DOHH2 (cell line): ENCODE measurements at regions not wholly inside any gene's neighbourhood (a gene's known extent, or its start where the extent isn't known, plus 50 kb on each side); places are given as distances from the start of the nearest gene placed in this dataset.

Experiments
- H3F3A ChIP-seq: fragments of 200-600 bp; sonication (generic), shearing (Covaris generic); 2 replicates; pipeline ENCODE4 v1.6.0; 2016; ENCODE audit warnings: antibody characterized with exemption, mild to moderate bottlenecking; ENCODE audit not compliant: control insufficient read depth, insufficient read depth
- H3K27ac ChIP-seq: fragments of 200-600 bp; sonication (generic); 2 replicates; pipeline ENCODE4 v1.5.1; 2014; ENCODE audit warnings: low read depth, mild to moderate bottlenecking, low read length, moderate library complexity
- H3K27me3 ChIP-seq: fragments of 200-600 bp; sonication (generic); 2 replicates; pipeline ENCODE4 v1.6.1; 2014; ENCODE audit warnings: mild to moderate bottlenecking, low read length, mixed read lengths; ENCODE audit not compliant: control insufficient read depth
- H3K36me3 ChIP-seq: fragments of 200-600 bp; sonication (generic); 2 replicates; pipeline ENCODE4 v1.6.1; 2014; ENCODE audit warnings: mild to moderate bottlenecking, low read length, moderate library complexity, mixed read lengths; ENCODE audit not compliant: control insufficient read depth
- H3K4me1 ChIP-seq: fragments of 200-600 bp; sonication (generic); 2 replicates; pipeline ENCODE4 v1.6.1; 2014; ENCODE audit warnings: mild to moderate bottlenecking, low read length, mixed read lengths; ENCODE audit not compliant: control insufficient read depth
- H3K4me2 ChIP-seq: fragments of 200-600 bp; sonication (generic); 2 replicates; pipeline ENCODE4 v1.6.0; 2014; ENCODE audit warnings: mild to moderate bottlenecking, low read length, moderate library complexity
- H3K4me3 ChIP-seq: fragments of 200-600 bp; sonication (generic); 2 replicates; pipeline ENCODE4 v1.5.1; 2014; ENCODE audit warnings: mild to moderate bottlenecking, low read length, mixed read lengths
- H3K79me2 ChIP-seq: fragments of 200-600 bp; sonication (generic); 2 replicates; pipeline ENCODE4 v1.6.1; 2014; ENCODE audit warnings: mild to moderate bottlenecking, low read length, mixed read lengths; ENCODE audit not compliant: control insufficient read depth
- H3K9me2 ChIP-seq: fragments of 200-600 bp; sonication (generic); replicated peaks from 2 replicates; pipeline ENCODE4 v1.6.1; 2014; ENCODE audit warnings: mild to moderate bottlenecking, low read length, mixed read lengths; ENCODE audit not compliant: control insufficient read depth
- H3K9me3 ChIP-seq: fragments of 200-600 bp; sonication (generic); 2 replicates; pipeline ENCODE4 v1.6.1; 2014; ENCODE audit warnings: antibody characterized with exemption, low read length, mixed read lengths; ENCODE audit not compliant: control insufficient read depth, insufficient read depth
- H4K20me1 ChIP-seq: fragments of 200-600 bp; sonication (generic); 2 replicates; pipeline ENCODE4 v1.6.0; 2014; ENCODE audit warnings: low read depth, mild to moderate bottlenecking, antibody characterized with exemption, low read length, moderate library complexity; ENCODE audit not compliant: control insufficient read depth, insufficient read depth
- EZH2phosphoT487 ChIP-seq: fragments of 200-600 bp; sonication (generic); IDR thresholded peaks from 2 replicates; pipeline ENCODE4 v1.6.1; 2017; ENCODE audit warnings: borderline replicate concordance, mild to moderate bottlenecking, antibody characterized with exemption, low read length, moderate library complexity, mixed read lengths
- TF ChIP-seq, protein P1 (sequence below): fragments of 200-600 bp; sonication (generic); IDR thresholded peaks from one replicate; pipeline ENCODE4 v1.5.1; 2014; ENCODE audit warnings: antibody characterized with exemption, mild to moderate bottlenecking, low read depth, low read length; ENCODE audit not compliant: poor library complexity, severe bottlenecking

- Histone ChIP-seq H3K79me2 (no peaks in the 10 kb centered on the region), H3K9me3 (peaks cover 9% of the 10 kb centered on the region; the same call in 1 of the 2 replicates), H3K27ac (no peak overlapping the region), H3K9me2 (no peaks in the 10 kb centered on the region), H3F3A (no peaks in the 10 kb centered on the region), H3K4me3 (no peak overlapping the region), H4K20me1 (no peaks in the 10 kb centered on the region), H3K27me3 (no peaks in the 10 kb centered on the region), H3K36me3 (no peaks in the 10 kb centered on the region), H3K4me2 (no peak overlapping the region), H3K4me1 (peaks cover 14% of the 10 kb centered on the region)
- no peak for TF ChIP-seq EZH2phosphoT487
These were observed 118.6 kb downstream of the RTP5 start for GRCh38 chr2:241988146-241988545.

- H3K79me2 ChIP-seq = no peaks in the 10 kb centered on the region
- no peaks in the 10 kb centered on the region for H3F3A ChIP-seq
- H3K4me2 ChIP-seq = no peak overlapping the region
- peaks cover 14% of the 10 kb centered on the region for H3K4me1 ChIP-seq
- no peak for TF ChIP-seq EZH2phosphoT487
- TF ChIP-seq, protein P1, sequence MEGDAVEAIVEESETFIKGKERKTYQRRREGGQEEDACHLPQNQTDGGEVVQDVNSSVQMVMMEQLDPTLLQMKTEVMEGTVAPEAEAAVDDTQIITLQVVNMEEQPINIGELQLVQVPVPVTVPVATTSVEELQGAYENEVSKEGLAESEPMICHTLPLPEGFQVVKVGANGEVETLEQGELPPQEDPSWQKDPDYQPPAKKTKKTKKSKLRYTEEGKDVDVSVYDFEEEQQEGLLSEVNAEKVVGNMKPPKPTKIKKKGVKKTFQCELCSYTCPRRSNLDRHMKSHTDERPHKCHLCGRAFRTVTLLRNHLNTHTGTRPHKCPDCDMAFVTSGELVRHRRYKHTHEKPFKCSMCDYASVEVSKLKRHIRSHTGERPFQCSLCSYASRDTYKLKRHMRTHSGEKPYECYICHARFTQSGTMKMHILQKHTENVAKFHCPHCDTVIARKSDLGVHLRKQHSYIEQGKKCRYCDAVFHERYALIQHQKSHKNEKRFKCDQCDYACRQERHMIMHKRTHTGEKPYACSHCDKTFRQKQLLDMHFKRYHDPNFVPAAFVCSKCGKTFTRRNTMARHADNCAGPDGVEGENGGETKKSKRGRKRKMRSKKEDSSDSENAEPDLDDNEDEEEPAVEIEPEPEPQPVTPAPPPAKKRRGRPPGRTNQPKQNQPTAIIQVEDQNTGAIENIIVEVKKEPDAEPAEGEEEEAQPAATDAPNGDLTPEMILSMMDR = no peak
- no peak overlapping the region for H3K27ac ChIP-seq
- H3K27me3 ChIP-seq = no peaks in the 10 kb centered on the region
- H3K9me3 ChIP-seq = peaks cover 9% of the 10 kb centered on the region; the same call in 1 of the 2 replicates
- H3K9me2 ChIP-seq = no peaks in the 10 kb centered on the region
- H3K36me3 ChIP-seq = no peaks in the 10 kb centered on the region
- no peaks in the 10 kb centered on the region for H4K20me1 ChIP-seq
- H3K4me3 ChIP-seq = no peak overlapping the region
These were observed 119.5 kb downstream of the RTP5 start for GRCh38 chr2:241989074-241989473.

DNA sequence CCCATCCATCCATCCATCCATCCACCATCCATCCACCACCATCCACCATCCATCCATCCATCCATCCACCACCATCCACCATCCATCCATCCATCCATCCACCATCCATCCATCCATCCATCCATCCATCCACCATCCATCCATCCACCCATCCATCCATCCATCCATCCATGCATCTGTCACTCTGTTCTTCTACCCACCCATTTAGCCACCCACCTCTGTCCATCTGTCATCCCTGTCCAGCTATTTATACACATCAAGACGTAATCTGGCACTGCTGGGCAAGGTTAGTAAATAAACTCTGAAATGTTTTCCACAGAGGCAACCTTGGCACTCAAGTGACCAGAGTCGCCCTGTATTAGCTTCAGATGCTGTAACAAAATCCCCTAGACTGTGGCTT, 120.9 kb downstream of the RTP5 start:
- Histone ChIP-seq H3K9me2 (no peaks in the 10 kb centered on the region), H3F3A (no peaks in the 10 kb centered on the region), H3K4me2 (no peak overlapping the region), H3K27ac (no peak overlapping the region), H3K9me3 (peaks cover 9% of the 10 kb centered on the region; the same call in 1 of the 2 replicates), H3K36me3 (no peaks in the 10 kb centered on the region), H3K4me1 (peaks cover 6% of the 10 kb centered on the region), H4K20me1 (no peaks in the 10 kb centered on the region), H3K79me2 (no peaks in the 10 kb centered on the region), H3K4me3 (no peak overlapping the region), H3K27me3 (no peaks in the 10 kb centered on the region)
- TF ChIP-seq, protein P1 = no peak
- TF ChIP-seq EZH2phosphoT487 = no peak

DNA sequence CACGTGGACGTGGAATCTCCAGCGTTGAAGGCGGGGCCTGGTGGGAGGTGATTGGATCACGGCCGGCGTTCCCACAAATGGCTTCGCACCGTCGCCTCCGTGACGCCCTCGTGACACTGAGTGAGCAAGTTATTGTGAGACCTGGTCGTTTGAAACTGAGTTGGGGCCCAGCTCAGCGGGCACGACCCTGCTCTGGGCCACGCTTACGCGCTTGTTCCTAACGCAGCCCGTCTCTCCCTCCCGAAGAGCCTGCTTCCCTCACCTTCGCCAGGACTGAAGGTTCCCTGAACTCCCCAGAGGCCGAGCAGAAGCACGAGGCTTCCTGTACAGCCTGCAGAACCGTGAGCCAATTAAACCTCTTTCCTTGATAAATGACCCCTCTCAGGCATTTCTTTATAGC, 121.8 kb downstream of the RTP5 start:
- Histone ChIP-seq H3K79me2 (no peaks in the 10 kb centered on the region), H3K27ac (no peak overlapping the region), H4K20me1 (no peaks in the 10 kb centered on the region), H3K4me1 (no peaks in the 10 kb centered on the region), H3K27me3 (no peaks in the 10 kb centered on the region), H3F3A (no peaks in the 10 kb centered on the region), H3K9me3 (peaks cover 9% of the 10 kb centered on the region; the same call in 1 of the 2 replicates), H3K9me2 (no peaks in the 10 kb centered on the region), H3K36me3 (no peaks in the 10 kb centered on the region), H3K4me3 (no peak overlapping the region), H3K4me2 (no peak overlapping the region)
- TF ChIP-seq EZH2phosphoT487 = no peak
- TF ChIP-seq, protein P1 = no peak
